Pons (tissue), 1 donor: ENCODE measurements at regions not wholly inside any gene's neighbourhood (a gene's known extent, or its start where the extent isn't known, plus 50 kb on each side); places are given as distances from the start of the nearest gene placed in this dataset.

ENCODE experiments used
- DNase-seq: peaks from one replicate; pipeline ENCODE4 v3.0.0-alpha.2; 2016; ENCODE audit warnings: low spot score

- DNase-seq, result no peak
These were observed 136.6 kb downstream of the PIK3R1 start for GRCh38 chr5:68352166-68352565.

GRCh38 chr5:68353605-68354004 lies 138.0 kb downstream of the PIK3R1 start:
- DNase-seq, result no peak

- no peak for DNase-seq
These were observed 138.8 kb downstream of the PIK3R1 start for GRCh38 chr5:68354315-68354714.

DNA sequence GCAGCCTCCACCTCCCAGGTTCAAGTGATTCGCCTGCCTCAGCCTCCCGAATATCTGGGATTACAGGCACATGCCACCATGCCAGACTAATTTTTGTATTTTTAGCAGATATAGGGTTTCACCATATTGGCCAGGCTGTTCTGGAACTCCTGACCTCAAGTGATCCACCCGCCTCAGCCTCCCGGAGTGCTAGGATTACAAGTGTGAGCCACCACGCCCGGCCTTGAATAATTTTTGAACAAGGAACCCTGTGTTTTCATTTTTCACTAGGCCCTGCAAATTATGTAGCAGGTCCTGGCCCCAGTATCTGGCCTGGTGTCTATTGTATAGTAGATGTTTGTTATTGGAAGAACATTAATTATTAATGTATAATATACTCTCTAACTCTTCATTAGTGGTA lies 140.7 kb downstream of the PIK3R1 start:
- DNase-seq, result no peak

GRCh38 chr5:68356623-68357022 lies 141.1 kb downstream of the PIK3R1 start:
- DNase-seq, result no peak

DNA sequence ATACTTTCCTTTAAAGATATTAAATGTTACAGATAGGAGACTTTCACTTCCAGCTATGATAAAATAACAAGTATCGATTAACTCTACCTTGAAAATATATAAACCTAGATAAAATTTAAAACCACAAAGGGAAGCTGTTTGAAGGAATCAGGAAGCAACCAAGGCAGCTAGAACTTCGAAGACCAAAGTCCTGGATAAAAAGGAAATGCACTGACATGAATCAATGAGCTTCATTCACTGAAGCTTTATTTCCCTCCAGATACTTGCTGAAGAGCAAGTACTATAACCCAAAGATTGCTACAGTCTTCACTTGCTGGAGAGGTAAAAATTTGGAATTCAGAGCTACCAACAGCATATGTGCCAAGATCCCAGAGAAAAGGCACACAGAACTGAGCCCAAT lies 144.1 kb downstream of the PIK3R1 start:
- no peak for DNase-seq

GRCh38 chr5:68362331-68362730 lies 146.8 kb downstream of the PIK3R1 start:
- DNase-seq, result no peak

DNA sequence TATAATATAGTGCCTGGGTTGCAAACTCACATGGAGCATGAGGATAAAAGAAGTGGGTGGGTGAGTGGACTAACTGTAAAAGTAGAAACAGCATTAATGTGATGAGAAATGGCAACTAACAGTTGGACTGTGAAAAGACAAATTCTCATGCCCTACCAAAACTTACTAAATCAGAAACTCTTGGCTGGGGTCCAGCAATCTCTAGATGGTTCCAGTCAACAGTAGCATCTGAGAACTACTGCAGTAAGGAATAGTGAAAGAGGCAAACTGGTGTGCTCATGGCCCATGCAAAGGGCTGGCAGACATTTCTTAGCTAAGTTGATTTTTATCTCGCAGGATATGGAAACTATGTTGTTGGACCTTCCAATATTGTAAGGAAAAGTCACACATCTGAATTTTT lies 150.3 kb downstream of the PIK3R1 start:
- no peak for DNase-seq

DNA sequence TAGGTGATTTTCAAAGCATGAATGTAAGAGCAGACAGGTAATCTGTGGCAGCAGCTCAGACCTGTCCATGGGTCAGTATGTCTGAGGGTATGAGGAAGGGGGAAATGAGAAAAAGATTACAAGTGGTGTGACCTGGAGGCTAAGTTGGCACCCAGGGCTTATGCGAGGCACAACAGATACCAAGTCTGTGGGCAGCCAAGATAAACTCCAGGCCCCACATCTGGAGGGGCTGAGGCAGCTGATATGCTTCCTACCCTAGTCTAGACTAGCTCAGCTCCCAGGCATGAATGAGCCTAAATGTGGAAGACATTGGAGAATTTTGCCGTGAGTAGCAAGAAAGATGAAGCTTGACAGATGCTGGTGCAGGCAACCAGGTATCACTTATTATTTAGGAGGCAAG lies 151.7 kb downstream of the PIK3R1 start:
- DNase-seq, result no peak

GRCh38 chr5:68367717-68368116 lies 152.2 kb downstream of the PIK3R1 start:
- no peak for DNase-seq

GRCh38 chr5:68368311-68369022 lies 152.9 kb downstream of the PIK3R1 start:
- no peak for DNase-seq

DNA sequence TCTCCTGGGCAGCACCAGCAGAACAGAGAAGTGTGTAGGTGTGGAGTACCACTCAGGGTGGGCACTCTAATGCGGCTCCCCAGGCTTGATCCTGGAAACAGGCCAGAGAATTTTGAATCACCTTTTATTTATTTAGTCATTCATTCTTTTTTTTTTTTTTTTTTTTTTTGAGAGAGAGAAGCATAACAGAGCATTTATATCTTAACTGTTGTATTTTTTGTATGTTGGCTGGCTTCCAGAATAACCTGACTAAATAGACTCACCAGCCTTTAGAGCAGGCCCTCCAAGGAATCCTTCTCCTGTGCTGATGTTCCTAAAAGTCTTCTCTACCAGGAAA lies 153.4 kb downstream of the PIK3R1 start:
- DNase-seq, result no peak

- no peak for DNase-seq
These were observed 154.0 kb downstream of the PIK3R1 start for GRCh38 chr5:68369457-68370125.

DNA sequence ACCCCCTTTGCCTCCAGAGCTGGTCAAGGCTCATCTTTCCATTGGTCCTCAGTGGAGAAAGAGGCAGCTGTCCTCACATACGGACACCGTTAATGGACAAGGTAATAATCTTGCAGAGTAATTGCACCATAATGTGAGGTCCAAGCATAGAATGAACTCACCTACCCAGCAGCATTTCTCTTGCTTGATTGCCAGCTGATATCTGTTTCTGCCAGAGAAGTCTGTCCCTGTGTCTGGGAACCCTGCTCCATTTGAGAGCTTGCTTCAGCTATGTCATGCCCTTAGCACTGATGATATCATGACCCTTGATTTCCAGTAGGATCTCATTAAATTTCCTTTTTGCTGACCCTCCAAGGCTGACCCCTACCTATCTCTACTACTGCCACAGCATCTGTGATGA lies 154.6 kb downstream of the PIK3R1 start:
- no peak for DNase-seq

- no peak for DNase-seq
These were observed 156.1 kb downstream of the PIK3R1 start for GRCh38 chr5:68371607-68372006.

- DNase-seq, result no peak
These were observed 156.6 kb downstream of the PIK3R1 start for GRCh38 chr5:68372161-68372560.

DNA sequence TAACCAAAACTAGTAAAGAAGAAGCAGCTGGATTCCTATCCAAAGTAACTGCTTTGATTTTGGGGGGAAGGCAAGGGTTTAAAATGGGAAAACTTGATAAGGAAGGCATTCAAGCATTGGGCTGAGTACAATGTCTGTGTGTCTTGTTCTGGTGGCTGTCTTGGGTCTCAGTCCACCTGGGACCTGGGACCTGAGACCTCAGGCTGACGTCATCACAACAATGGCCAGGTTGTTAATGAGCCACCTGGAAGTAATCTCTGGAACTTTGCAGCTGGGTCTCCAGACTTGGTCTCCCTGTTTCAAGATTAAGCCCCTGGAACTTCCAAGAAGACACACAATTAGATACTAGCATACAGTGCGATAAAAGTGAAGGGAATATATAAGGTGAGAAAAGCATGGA lies 157.5 kb downstream of the PIK3R1 start:
- no peak for DNase-seq

- DNase-seq, result no peak
These were observed 159.4 kb downstream of the PIK3R1 start for GRCh38 chr5:68374796-68375518.

DNA sequence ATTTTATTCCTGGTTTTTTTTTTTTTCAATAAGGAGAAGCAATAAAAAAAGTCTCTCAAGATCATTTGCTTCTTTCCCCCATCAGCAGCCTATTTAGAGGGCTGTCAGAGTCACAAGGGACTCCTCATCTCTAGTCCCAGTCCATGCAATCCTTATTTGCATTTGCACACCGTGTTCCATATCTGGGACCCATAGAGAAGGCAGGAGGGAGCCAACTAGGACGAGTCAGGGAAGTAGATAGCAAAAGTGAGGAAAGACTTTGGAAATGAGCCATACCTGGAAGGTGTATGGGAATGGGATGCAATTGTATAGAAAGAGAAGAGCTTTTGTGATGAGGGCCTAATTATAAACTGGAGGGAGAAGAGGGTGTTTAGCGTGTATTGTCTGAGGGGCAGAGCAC lies 160.0 kb downstream of the PIK3R1 start:
- no peak for DNase-seq

GRCh38 chr5:68376935-68377334 lies 161.4 kb downstream of the PIK3R1 start:
- DNase-seq, result no peak

DNA sequence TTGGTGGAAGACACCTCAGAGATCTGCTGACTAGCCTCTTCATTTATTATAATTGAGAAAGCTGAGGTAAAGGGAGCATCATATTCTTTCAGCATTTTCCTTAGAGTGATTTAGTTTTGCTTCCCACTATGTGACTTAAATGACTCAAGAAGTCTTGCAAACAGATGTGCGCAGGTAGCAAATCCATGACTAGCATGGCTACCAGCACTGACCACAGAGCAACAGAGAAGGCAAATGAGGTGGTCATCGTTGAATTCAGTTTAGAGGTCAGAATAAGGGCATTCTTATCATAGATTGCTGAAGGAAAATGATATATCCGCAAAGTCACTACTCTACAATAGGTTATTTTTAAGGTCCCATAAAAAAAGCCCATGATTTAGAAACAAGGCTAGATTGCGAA lies 162.2 kb downstream of the PIK3R1 start:
- no peak for DNase-seq

GRCh38 chr5:68378204-68378820 lies 162.8 kb downstream of the PIK3R1 start:
- no peak for DNase-seq
